Glomerular endothelial cell (primary cell): ENCODE measurements at regions not wholly inside any gene's neighbourhood (a gene's known extent, or its start where the extent isn't known, plus 50 kb on each side); places are given as distances from the start of the nearest gene placed in this dataset.

Experiments
- DNase-seq: peaks from one replicate; pipeline ENCODE4 v3.0.0-alpha.2; 2011; ENCODE audit warnings: low read depth, low spot score; ENCODE audit errors: extremely low read depth

DNA sequence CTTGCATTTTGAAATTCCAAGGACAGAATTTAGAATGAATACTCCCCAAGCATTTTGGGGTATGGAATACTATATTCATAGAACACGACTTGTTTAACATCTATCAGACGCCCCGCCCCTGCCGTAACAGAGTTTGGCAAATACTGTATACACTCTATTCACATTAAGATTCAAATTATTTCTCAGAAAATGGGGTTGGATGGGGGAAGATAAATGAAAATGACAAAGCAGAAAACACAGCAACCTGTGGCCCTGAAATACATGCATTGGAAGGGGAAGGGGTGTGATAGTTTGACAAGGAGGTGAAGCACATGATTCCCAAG is 634.6 kb upstream of the SLC39A10 start:
- DNase-seq = no peak

- no peak for DNase-seq
Measured at GRCh38 chr2:195021711-195022507, 635.1 kb upstream of the SLC39A10 start.

DNA sequence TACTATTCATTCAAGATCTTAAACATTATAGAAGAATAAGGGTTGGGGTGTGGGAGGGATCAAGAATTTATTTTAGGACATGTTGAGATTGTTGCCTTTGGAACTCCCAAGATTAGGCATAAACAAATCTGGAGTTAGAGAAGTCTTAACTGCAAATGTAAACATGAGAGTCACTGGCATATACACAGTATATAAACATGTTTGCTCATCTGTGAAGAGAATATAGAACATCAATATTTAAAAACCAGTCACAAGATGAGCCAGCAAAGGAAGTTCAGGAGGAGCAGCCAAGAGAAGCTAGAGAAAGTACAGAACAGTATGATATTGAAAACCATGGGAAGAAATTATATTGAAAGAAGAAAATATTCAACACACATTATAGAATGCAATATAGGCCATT is 638.6 kb upstream of the SLC39A10 start:
- DNase-seq = no peak

DNA sequence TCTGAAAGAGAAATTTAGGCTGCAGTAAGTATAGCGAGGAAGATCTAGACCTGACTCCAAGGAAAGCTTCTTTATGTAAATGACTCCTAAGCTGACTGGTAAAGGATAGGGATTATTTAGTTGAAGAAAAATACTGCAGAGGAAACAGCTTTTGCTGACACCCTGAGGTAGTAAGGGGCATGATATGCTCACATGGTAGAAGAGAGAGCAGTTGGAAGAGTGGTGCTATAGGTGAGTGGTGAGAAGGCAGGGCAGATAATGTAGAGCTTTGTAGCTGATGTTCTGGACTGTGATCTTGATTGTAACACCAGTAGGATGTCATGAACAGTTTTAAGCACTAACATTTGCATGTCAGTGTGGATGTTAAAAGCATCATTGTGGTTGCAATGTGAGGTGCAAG is 639.1 kb upstream of the SLC39A10 start:
- no peak for DNase-seq

- DNase-seq = no peak
Measured at GRCh38 chr2:195016841-195017240, 640.2 kb upstream of the SLC39A10 start.

GRCh38 chr2:195009202-195009601 is 647.8 kb upstream of the SLC39A10 start:
- DNase-seq = no peak

DNA sequence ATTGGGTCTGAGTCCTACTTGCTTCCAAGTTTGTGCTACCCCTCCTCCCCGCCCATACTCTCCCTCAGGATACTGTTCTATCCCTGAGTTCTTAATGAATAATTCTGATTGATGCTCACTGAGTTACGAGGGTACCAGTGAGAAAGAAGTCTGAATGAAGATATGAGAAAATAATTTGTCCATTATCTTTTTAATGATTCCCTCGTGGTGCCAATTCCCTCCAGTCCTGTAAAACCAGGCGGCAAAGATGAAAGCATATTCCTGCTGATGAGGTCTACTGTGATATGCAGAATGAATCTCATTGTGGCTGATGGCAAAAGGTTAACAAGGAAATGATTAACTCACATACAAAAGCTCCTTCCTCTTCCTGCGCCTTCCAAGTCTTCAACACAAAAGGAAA is 650.2 kb upstream of the SLC39A10 start:
- DNase-seq = no peak

- no peak for DNase-seq
Measured at GRCh38 chr2:195003881-195004471, 653.0 kb upstream of the SLC39A10 start.

GRCh38 chr2:195001924-195002323 is 655.1 kb upstream of the SLC39A10 start:
- DNase-seq = no peak

DNA sequence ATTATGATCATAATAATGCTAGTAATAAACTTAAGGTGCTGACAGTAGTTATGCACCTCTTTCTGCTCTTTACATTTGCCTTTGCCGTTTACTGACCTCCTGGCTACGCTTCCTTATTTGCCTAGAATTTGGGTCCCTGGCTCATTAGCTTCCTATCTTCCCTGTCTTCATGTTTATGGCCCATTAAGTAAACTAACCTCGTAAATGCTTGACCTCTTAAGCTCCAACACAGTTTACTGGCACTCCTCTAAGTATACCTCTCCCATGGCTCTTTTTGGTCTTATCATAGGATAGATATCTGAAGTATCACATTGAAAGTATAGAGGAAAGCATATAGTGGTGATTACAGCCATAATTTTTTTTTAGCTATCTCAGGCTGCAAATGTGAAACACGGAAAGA is 657.3 kb upstream of the SLC39A10 start:
- DNase-seq = no peak

- no peak for DNase-seq
Measured at GRCh38 chr2:194992648-194993047, 664.4 kb upstream of the SLC39A10 start.

DNA sequence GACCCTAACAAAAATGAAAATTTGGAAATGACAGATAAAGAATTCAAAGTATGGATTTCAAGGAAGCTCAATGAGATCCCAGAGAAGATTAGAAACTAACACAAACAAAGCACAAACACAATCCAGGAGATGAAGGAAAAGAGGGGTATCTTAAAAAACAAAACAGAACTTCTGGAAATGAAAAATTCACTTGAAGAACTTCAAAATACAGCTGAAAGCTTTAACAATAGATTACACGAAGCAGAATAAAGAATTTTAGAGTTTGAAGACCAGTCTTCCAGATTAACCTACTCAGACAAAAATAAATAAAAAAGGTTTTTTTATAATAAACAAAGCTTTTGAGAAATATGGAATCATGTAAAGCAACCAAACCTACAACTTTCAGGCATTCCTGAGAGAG is 671.8 kb upstream of the SLC39A10 start:
- DNase-seq = no peak

GRCh38 chr2:194962254-194962653 is 694.8 kb upstream of the SLC39A10 start:
- DNase-seq = no peak

- no peak for DNase-seq
Measured at GRCh38 chr2:194954218-194954617, 702.8 kb upstream of the SLC39A10 start.

GRCh38 chr2:194946826-194947225 is 710.2 kb upstream of the SLC39A10 start:
- DNase-seq = no peak

DNA sequence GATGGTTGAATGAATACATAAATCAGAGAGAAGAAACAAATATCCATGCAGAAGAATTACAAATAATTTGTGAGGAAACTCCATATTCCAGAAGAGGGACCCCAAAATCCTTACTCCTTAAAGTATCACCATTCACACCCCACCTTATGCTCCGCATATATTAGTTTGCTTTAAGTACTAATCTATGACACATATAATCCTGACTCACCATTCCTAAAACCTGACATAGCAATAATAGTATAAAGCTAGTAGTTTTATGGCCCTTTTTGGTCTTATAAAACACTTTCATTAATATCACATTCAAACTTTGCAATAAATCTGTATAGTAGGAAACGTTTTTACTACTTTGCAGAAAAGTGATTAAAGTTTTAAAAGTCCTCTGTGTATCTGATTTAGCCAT is 719.0 kb upstream of the SLC39A10 start:
- no peak for DNase-seq

DNA sequence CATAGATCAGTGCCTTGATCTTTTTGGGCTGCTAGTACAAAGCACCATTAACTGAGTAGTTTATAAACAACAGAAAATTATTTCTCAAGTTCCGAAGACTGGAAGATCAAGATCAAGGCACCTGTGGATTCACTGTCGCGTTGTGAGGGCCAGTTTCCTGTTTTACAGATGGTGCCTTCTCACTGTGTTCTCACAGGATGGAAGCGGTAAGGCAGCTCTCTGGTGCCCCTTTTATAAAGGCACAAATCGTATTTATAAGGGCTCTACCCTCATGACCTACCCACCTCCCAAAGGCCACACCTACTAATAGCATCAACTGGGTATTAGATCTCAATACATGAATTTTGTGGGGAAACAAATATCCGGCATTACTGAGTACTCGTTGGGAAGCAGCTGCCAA is 729.5 kb upstream of the SLC39A10 start:
- no peak for DNase-seq

DNA sequence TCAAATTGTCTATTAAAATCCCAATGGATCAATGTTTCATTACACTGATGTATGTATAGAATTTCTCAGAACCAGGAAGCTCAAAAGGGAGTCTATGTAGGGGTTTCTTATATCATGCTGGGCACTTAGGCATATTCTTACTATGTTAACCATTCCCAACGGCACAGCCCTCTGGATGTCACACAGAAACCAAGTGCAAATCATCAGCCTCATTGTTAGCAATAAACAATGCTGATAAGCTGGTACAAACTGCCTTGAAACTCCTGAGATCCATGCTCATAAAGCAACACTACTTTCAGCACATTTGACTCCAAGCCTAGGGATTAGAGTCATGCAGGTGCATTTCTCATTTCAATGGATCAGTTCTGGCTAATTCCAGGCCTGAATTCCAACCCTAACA is 730.2 kb upstream of the SLC39A10 start:
- DNase-seq = no peak

GRCh38 chr2:194925742-194926141 is 731.3 kb upstream of the SLC39A10 start:
- no peak for DNase-seq

- no peak for DNase-seq
Measured at GRCh38 chr2:194917519-194917918, 739.5 kb upstream of the SLC39A10 start.

- DNase-seq = no peak
Measured at GRCh38 chr2:194915485-194915884, 741.5 kb upstream of the SLC39A10 start.

DNA sequence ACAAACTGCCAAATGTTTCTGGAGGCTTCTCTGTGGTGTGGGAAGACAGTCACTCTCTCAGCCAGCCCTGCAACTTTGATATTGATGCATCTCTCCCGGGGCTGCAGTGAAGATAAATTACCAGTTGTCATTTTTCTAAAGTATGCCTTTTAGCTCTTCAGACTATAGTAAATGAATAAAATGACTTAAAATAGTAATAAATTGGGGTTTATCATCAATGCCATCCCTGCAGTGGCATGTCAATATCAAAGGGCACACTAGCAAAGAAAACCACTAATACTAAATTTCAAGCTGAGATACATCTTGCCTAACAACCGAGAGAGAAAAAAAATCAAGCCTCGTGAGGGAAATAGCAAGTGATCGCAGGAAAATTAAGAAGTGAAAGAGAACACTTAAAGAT is 749.5 kb upstream of the SLC39A10 start:
- no peak for DNase-seq

- DNase-seq = no peak
Measured at GRCh38 chr2:194896871-194897270, 760.2 kb upstream of the SLC39A10 start.
